IMR-90 (cell line): ENCODE measurements at regions not wholly inside any gene's neighbourhood (a gene's known extent, or its start where the extent isn't known, plus 50 kb on each side); places are given as distances from the start of the nearest gene placed in this dataset.

Experiments
- ATAC-seq: fragments of 200-7000 bp; cut with Tn5 transposase; 2 replicates; pipeline ENCODE4 v1.9.1; 2020; ENCODE audit warnings: low read depth, mild to moderate bottlenecking, moderate library complexity
- BruUV-seq: library from RNA; stranded (reverse); fragments of 400-500 nt; replicated peaks from 2 replicates; lab custom pipeline; 2021; lab: Mats Ljungman, UMichigan
- CTCF ChIA-PET: fragments of 300-600 bp; formaldehyde crosslinking; extraction: SDS; loops from one replicate; lab custom pipeline; 2021; ENCODE audit warnings: antibody characterized with exemption; lab: Yijun Ruan, JAX
- POLR2A ChIA-PET: fragments of 300-600 bp; sonication (Branson Sonifier 250); formaldehyde crosslinking; loops from one replicate; lab custom pipeline; 2022; ENCODE audit warnings: antibody characterized with exemption; ENCODE audit not compliant: unreplicated experiment; lab: Charles Lee
- DNase-seq: peaks from one replicate; pipeline ENCODE4 v3.0.0; 2013
- H2AFZ ChIP-seq: replicated peaks from 2 replicates; pipeline ENCODE3; 2013; ENCODE audit warnings: low read length, mild to moderate bottlenecking; ENCODE audit not compliant: poor library complexity
- H2AK5ac ChIP-seq: 2 replicates; pipeline ENCODE4 v1.6.1; 2013; ENCODE audit warnings: low read depth, low read length, inconsistent platforms
- H2AK9ac ChIP-seq: replicated peaks from 2 replicates; pipeline ENCODE3; 2013; ENCODE audit warnings: mild to moderate bottlenecking, low read depth, low read length, moderate library complexity; ENCODE audit not compliant: poor library complexity
- H2BK120ac ChIP-seq: 2 replicates; pipeline ENCODE4 v1.6.1; 2013; ENCODE audit warnings: low read depth, low read length, inconsistent platforms
- H2BK15ac ChIP-seq: 3 replicates; pipeline ENCODE4 v1.6.1; 2013; ENCODE audit warnings: low read depth, low read length, inconsistent platforms
- H2BK20ac ChIP-seq: 2 replicates; pipeline ENCODE4 v1.6.1; 2013; ENCODE audit warnings: low read depth, mild to moderate bottlenecking, inconsistent platforms, low read length, moderate library complexity
- H2BK5ac ChIP-seq: 2 replicates; pipeline ENCODE4 v1.6.1; 2013; ENCODE audit warnings: mild to moderate bottlenecking, low read depth, low read length, inconsistent platforms; ENCODE audit not compliant: poor library complexity, severe bottlenecking
- H3K14ac ChIP-seq: replicated peaks from 2 replicates; pipeline ENCODE4 v1.6.1; 2013; ENCODE audit warnings: low read depth, low read length, inconsistent platforms
- H3K18ac ChIP-seq: 2 replicates; pipeline ENCODE4 v1.6.1; 2013; ENCODE audit warnings: low read depth, low read length, control low read depth
- H3K23ac ChIP-seq: 2 replicates; pipeline ENCODE4 v1.6.1; 2013; ENCODE audit warnings: low read depth, low read length, inconsistent platforms
- H3K27ac ChIP-seq: 2 replicates; pipeline ENCODE4 v1.5.1; 2013; ENCODE audit warnings: mild to moderate bottlenecking, control low read depth, low read length; ENCODE audit not compliant: insufficient read depth
- H3K27me3 ChIP-seq: 2 replicates; pipeline ENCODE4 v1.6.1; 2013; ENCODE audit warnings: low read length; ENCODE audit not compliant: control insufficient read depth, insufficient read depth
- H3K36me3 ChIP-seq: 2 replicates; pipeline ENCODE4 v1.6.1; 2013; ENCODE audit warnings: low read length, mixed read lengths; ENCODE audit not compliant: control insufficient read depth, insufficient read depth
- H3K4ac ChIP-seq: 2 replicates; pipeline ENCODE4 v1.6.1; 2013; ENCODE audit warnings: low read depth, low read length, inconsistent platforms
- H3K4me1 ChIP-seq: 2 replicates; pipeline ENCODE4 v1.6.1; 2013; ENCODE audit warnings: low read length, mixed read lengths; ENCODE audit not compliant: control insufficient read depth, insufficient read depth
- H3K4me2 ChIP-seq: 2 replicates; pipeline ENCODE4 v1.6.1; 2013; ENCODE audit warnings: low read depth, mild to moderate bottlenecking, control low read depth, low read length, moderate library complexity
- H3K4me3 ChIP-seq: 2 replicates; pipeline ENCODE4 v1.5.1; 2013; ENCODE audit warnings: low read depth, mild to moderate bottlenecking, control low read depth, low read length, moderate library complexity; ENCODE audit not compliant: insufficient read depth
- H3K56ac ChIP-seq: 2 replicates; pipeline ENCODE4 v1.6.1; 2013; ENCODE audit warnings: low read length, inconsistent platforms; ENCODE audit not compliant: insufficient read depth; ENCODE audit errors: extremely low read depth
- H3K79me1 ChIP-seq, 2 experiments: 2 replicates each; pipeline ENCODE4 v1.6.1; 2013; ENCODE audit warnings: low read length in 2 of 2, inconsistent platforms in 1 of 2, low read depth in 1 of 2
- H3K9ac ChIP-seq: 2 replicates; pipeline ENCODE4 v1.6.1; 2013; ENCODE audit warnings: low read depth, low read length, control low read depth
- H3K9me1 ChIP-seq: 2 replicates; pipeline ENCODE4 v1.6.1; 2013; ENCODE audit warnings: low read length, inconsistent platforms; ENCODE audit not compliant: insufficient read depth
- H3K9me3 ChIP-seq: 2 replicates; pipeline ENCODE4 v1.6.1; 2013; ENCODE audit warnings: low read length; ENCODE audit not compliant: control insufficient read depth, insufficient read depth
- H4K20me1 ChIP-seq: 2 replicates; pipeline ENCODE4 v1.6.1; 2013; ENCODE audit warnings: low read length, inconsistent platforms; ENCODE audit not compliant: insufficient read depth
- H4K5ac ChIP-seq: 2 replicates; pipeline ENCODE4 v1.6.1; 2013; ENCODE audit warnings: mild to moderate bottlenecking, low read depth, low read length, control low read depth
- H4K8ac ChIP-seq, 2 experiments: 2 replicates each; pipeline ENCODE4 v1.6.1; 2013; ENCODE audit warnings: low read depth in 2 of 2, low read length in 2 of 2, control low read depth in 1 of 2, inconsistent platforms in 1 of 2
- H4K91ac ChIP-seq: 2 replicates; pipeline ENCODE4 v1.6.1; 2013; ENCODE audit warnings: low read depth, low read length, inconsistent platforms; ENCODE audit not compliant: insufficient read depth
- CEBPB ChIP-seq: IDR thresholded peaks from 2 replicates; pipeline ENCODE4 v1.6.1; 2012; ENCODE audit warnings: low read depth, low read length, improper control_type of control experiment
- MAFK ChIP-seq: IDR thresholded peaks from 2 replicates; pipeline ENCODE4 v1.6.1; 2012; ENCODE audit warnings: low read depth, low read length, improper control_type of control experiment
- WGBS, 2 experiments: methylation state at CpG; one replicate each; pipeline versions ENCODE4 v1.1.5 to v1.1.7; 2013; ENCODE audit warnings: missing lambda C conversion rate in 2 of 2; ENCODE audit not compliant: insufficient read length in 1 of 2; ENCODE audit errors: extremely low coverage in 2 of 2; 5-methylcytosine and 5-hydroxymethylcytosine counted together
- dilution Hi-C: fragments of 300-500 bp; cut with HindIII; formaldehyde crosslinking; loops from one replicate; pipeline ENCODE4 v1.14.3; 2018; ENCODE audit warnings: low sequenced_read_pairs; ENCODE audit not compliant: unreplicated experiment
- in situ Hi-C: fragments of 300-500 bp; cut with MboI; formaldehyde crosslinking; loops from 3 replicates; pipeline ENCODE4 v1.14.3; 2019; ENCODE audit warnings: low sequenced_read_pairs, inconsistent platforms, mixed read lengths
- intact Hi-C: fragments of 100-400 bp; cut with micrococcal nuclease; formaldehyde crosslinking; loops from 2 replicates; pipeline ENCODE4 v1.10.0; 2022

DNA sequence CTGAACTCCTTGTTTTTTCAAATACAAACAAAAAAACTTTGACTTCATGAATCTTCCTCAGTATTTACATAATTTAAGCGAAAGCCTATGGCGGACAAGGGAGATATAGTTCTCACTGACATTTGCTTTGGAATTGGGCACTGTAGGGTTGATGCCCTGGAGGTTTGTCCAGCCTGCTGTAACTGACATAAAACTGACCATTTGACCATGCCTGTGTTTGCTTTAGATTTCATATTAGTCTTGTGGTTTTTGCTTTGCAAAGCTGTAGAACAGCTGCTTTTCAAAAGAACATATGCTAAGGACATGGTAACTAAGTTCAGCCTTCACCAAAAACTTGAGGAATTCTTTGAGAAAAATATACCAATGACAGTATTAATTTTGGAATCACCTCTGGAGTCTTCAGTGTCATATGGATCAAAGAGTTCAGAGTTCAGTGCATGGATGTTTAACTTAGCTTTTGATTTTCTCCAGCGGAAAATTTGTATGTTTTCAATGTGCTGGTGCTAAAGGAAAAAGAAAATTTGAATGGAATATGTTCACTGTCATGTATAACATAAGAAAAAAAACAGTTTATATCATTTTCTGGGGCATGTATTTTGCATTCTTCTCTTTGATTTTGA, 1013.1 kb downstream of the NR2F1-AS1 start:
- no peak overlapping the region for H3K9ac ChIP-seq
- H4K91ac ChIP-seq = no peak overlapping the region
- H3K4me2 ChIP-seq = no peak overlapping the region
- no peak overlapping the region for H2AK5ac ChIP-seq
- no CpG with 5 or more reads among the region's 3 CpGs for WGBS, 2 experiments
- no peak overlapping the region for H2AK9ac ChIP-seq
- H3K27ac ChIP-seq = no peak overlapping the region
- H3K4me1 ChIP-seq = no peaks in the 10 kb centered on the region
- H2BK15ac ChIP-seq = no peak overlapping the region
- no TSS peak for BruUV-seq
- H3K56ac ChIP-seq = no peak overlapping the region
- no peak overlapping the region for H4K5ac ChIP-seq
- H4K20me1 ChIP-seq = no peaks in the 10 kb centered on the region
- ATAC-seq (no peak), DNase-seq (no peak)
- H2BK20ac ChIP-seq = no peak overlapping the region
- CTCF ChIA-PET = no interaction called here
- H2BK5ac ChIP-seq = no peak overlapping the region
- H4K8ac ChIP-seq = no peak overlapping the region
- POLR2A ChIA-PET = no interaction called here
- TF ChIP-seq MAFK (no peak), CEBPB (no peak)
- no peak overlapping the region for H2AFZ ChIP-seq
- no peaks in the 10 kb centered on the region for H3K79me1 ChIP-seq
- dilution Hi-C loops (no loop called here), intact Hi-C loops (loop anchor here (10.0 kb wide), 1 partner anchor 337 kb away; no protein-coding TSS in a partner anchor), in situ Hi-C loops (no loop called here)
- no peaks in the 10 kb centered on the region for H3K27me3 ChIP-seq
- no peak overlapping the region for H3K14ac ChIP-seq
- no peak overlapping the region for H3K18ac ChIP-seq
- H2BK120ac ChIP-seq = no peak overlapping the region; the same call in 1 of the 2 replicates
- H3K36me3 ChIP-seq = no peaks in the 10 kb centered on the region
- no peaks in the 10 kb centered on the region for H3K9me1 ChIP-seq
- no peaks in the 10 kb centered on the region for H3K9me3 ChIP-seq
- no peak overlapping the region for H3K4ac ChIP-seq
- no peak overlapping the region for H3K23ac ChIP-seq
- H3K4me3 ChIP-seq = no peak overlapping the region
